SK-N-SH treated with all-trans-retinoic acid at 6 μM for 48 hours (cell line): ENCODE measurements at regions not wholly inside any gene's neighbourhood (a gene's known extent, or its start where the extent isn't known, plus 50 kb on each side); places are given as distances from the start of the nearest gene placed in this dataset.
A peak's percentile ranks its signal among the peaks of the same experiment; 100 is the strongest.

Source experiments
- ATAC-seq: fragments of 200-7000 bp; cut with Tn5 transposase; 3 replicates; pipeline ENCODE4 v1.9.1; 2020; ENCODE audit warnings: mild to moderate bottlenecking, moderate library complexity
- ARNTL ChIP-seq: fragments of 450-650 bp; formaldehyde crosslinking; IDR thresholded peaks from 2 replicates; pipeline ENCODE4 v1.5.0; 2020; ENCODE audit warnings: low read depth, mild to moderate bottlenecking, moderate library complexity, borderline replicate concordance
- BACH2 ChIP-seq: fragments of 250-450 bp; sonication (Bioruptor Pico); IDR thresholded peaks from 2 replicates; pipeline ENCODE4 v1.9.0; 2021; ENCODE audit warnings: mild to moderate bottlenecking, borderline replicate concordance
- CSDC2 ChIP-seq: fragments of 250-450 bp; sonication (Bioruptor Pico); IDR thresholded peaks from 2 replicates; pipeline ENCODE4 v1.5.0; 2020; ENCODE audit warnings: mild to moderate bottlenecking, moderate library complexity
- ESRRG ChIP-seq: fragments of 250-450 bp; sonication (Bioruptor Pico); IDR thresholded peaks from 2 replicates; pipeline ENCODE4 v1.6.1; 2021; ENCODE audit warnings: mild to moderate bottlenecking
- GLIS3 ChIP-seq: fragments of 250-450 bp; sonication (Bioruptor Pico); IDR thresholded peaks from 2 replicates; pipeline ENCODE4 v1.5.0; 2020; ENCODE audit warnings: mild to moderate bottlenecking, moderate library complexity
- ISL1 ChIP-seq: fragments of 250-450 bp; sonication (Bioruptor Pico); IDR thresholded peaks from 2 replicates; pipeline ENCODE4 v2.1.2; 2022; ENCODE audit warnings: mild to moderate bottlenecking, moderate library complexity
- OSR1 ChIP-seq: fragments of 250-450 bp; sonication (Bioruptor Pico); IDR thresholded peaks from 2 replicates; pipeline ENCODE4 v1.8.0; 2022; ENCODE audit warnings: moderate library complexity, mild to moderate bottlenecking, inconsistent platforms
- PATZ1 ChIP-seq: fragments of 250-450 bp; sonication (Bioruptor Pico); IDR thresholded peaks from 2 replicates; pipeline ENCODE4 v1.8.0; 2020; ENCODE audit warnings: mild to moderate bottlenecking, moderate library complexity, borderline replicate concordance
- POU6F1 ChIP-seq: fragments of 250-450 bp; sonication (Bioruptor Pico); IDR thresholded peaks from 2 replicates; pipeline ENCODE4 v1.8.0; 2021; ENCODE audit warnings: low read depth, mild to moderate bottlenecking, moderate library complexity, borderline replicate concordance
- PPARA ChIP-seq: fragments of 250-450 bp; sonication (Bioruptor Pico); IDR thresholded peaks from 2 replicates; pipeline ENCODE4 v1.5.0; 2020; ENCODE audit warnings: mild to moderate bottlenecking, borderline replicate concordance
- RARB ChIP-seq: fragments of 250-450 bp; sonication (Bioruptor Pico); IDR thresholded peaks from 2 replicates; pipeline ENCODE4 v1.8.0; 2021; ENCODE audit warnings: mild to moderate bottlenecking, moderate library complexity
- SNAI2 ChIP-seq: fragments of 250-450 bp; sonication (Bioruptor Pico); IDR thresholded peaks from 2 replicates; pipeline ENCODE4 v1.5.0; 2020; ENCODE audit warnings: mild to moderate bottlenecking, moderate library complexity
- TCF4 ChIP-seq: fragments of 250-450 bp; sonication (Bioruptor Pico); IDR thresholded peaks from 2 replicates; pipeline ENCODE4 v1.8.0; 2021; ENCODE audit warnings: mild to moderate bottlenecking, moderate library complexity, borderline replicate concordance
- TOX ChIP-seq: fragments of 250-450 bp; sonication (Bioruptor Pico); IDR thresholded peaks from 2 replicates; pipeline ENCODE4 v1.8.0; 2021; ENCODE audit warnings: mild to moderate bottlenecking, moderate library complexity, borderline replicate concordance
- ZC3H10 ChIP-seq: fragments of 250-450 bp; sonication (Bioruptor Pico); IDR thresholded peaks from 2 replicates; pipeline ENCODE4 v1.5.1; 2021; ENCODE audit warnings: mild to moderate bottlenecking, moderate library complexity
- ZFP3 ChIP-seq: fragments of 250-450 bp; sonication (Bioruptor Pico); IDR thresholded peaks from 2 replicates; pipeline ENCODE4 v1.5.0; 2020; ENCODE audit warnings: mild to moderate bottlenecking, moderate library complexity
- ZFP30 ChIP-seq: fragments of 450-650 bp; formaldehyde crosslinking; IDR thresholded peaks from 2 replicates; pipeline ENCODE4 v1.5.0; 2022; ENCODE audit warnings: mild to moderate bottlenecking, moderate library complexity
- ZNF565 ChIP-seq: fragments of 450-650 bp; formaldehyde crosslinking; conservative IDR thresholded peaks from 2 replicates; pipeline ENCODE4 v1.5.0; 2020; ENCODE audit warnings: low read depth, mild to moderate bottlenecking, moderate library complexity
- ZNF70 ChIP-seq: fragments of 450-650 bp; formaldehyde crosslinking; IDR thresholded peaks from 2 replicates; pipeline ENCODE4 v1.5.0; 2020; ENCODE audit warnings: mild to moderate bottlenecking, moderate library complexity
- ZNF8 ChIP-seq: fragments of 450-650 bp; formaldehyde crosslinking; IDR thresholded peaks from 2 replicates; pipeline ENCODE4 v1.5.0; 2020; ENCODE audit warnings: mild to moderate bottlenecking, moderate library complexity
- TF ChIP-seq, protein P1 (sequence below): fragments of 250-450 bp; sonication (Bioruptor Pico); IDR thresholded peaks from 2 replicates; pipeline ENCODE4 v1.5.1; 2020; ENCODE audit warnings: low read depth, mild to moderate bottlenecking, moderate library complexity
- TF ChIP-seq, protein P2 (sequence below): fragments of 250-450 bp; sonication (Bioruptor Pico); IDR thresholded peaks from 2 replicates; pipeline ENCODE4 v1.5.0; 2020; ENCODE audit warnings: mild to moderate bottlenecking, moderate library complexity
- TF ChIP-seq, protein P3 (sequence below): fragments of 250-450 bp; sonication (Bioruptor Pico); IDR thresholded peaks from 2 replicates; pipeline ENCODE4 v1.5.1; 2021; ENCODE audit warnings: mild to moderate bottlenecking, moderate library complexity

DNA sequence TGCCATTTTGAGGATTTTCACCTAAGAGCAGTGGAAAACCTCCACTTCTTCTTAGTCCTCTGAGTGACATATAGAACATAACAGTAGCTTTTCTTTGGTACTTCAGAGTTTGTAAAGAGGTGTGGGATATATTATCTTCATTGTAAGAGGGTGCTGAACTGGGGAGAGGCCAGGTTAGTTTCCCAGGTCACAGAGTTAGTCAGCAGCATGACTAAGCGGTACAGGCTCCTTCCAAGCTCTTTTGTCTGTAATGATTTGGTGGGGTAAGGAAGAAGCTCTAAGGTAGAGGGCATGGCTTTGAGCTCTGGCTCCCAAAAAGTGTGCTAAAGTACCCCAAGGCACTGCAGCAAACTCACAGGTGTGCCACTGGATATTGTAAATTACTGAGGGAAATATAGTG lies 325.0 kb upstream of the PLXNA2 start:
- TF ChIP-seq PATZ1 (CRISPR knock-in tag): no peak
- TF ChIP-seq RARB: no peak
- TF ChIP-seq GLIS3 (CRISPR knock-in tag): no peak
- ATAC-seq: no peak

DNA sequence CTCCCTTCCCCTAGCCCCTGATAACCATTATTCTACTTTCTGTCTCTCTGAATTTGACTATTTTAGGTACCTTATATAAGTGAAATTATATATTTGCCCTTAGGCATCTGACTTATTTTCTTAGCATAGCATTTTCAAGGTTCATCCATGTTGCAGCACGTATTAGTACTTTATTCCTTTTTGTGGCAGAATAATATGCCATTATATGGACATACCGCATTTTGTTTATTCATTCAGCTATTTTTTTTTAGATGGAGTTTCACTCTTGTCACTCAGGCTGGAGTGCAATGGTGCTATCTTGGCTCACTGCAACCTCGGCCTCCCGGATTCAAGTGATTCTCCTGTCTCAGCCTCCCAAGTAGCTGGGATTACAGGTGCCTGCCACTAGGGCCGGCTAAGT lies 326.2 kb upstream of the PLXNA2 start:
- no peak for ATAC-seq
- TF ChIP-seq ISL1 (CRISPR knock-in tag): no peak
- TF ChIP-seq TCF4 (CRISPR knock-in tag): no peak
- TF ChIP-seq ZNF70 (CRISPR knock-in tag): no peak
- TF ChIP-seq ZNF8: peak; percentile 93
- TF ChIP-seq ZNF565 (CRISPR knock-in tag): no peak

- ATAC-seq: no peak
- TF ChIP-seq PATZ1 (CRISPR knock-in tag) (no peak), OSR1 (no peak), ARNTL (CRISPR knock-in tag) (no peak), ZFP30 (CRISPR knock-in tag) (no peak), ZFP3 (CRISPR knock-in tag) (no peak), ZNF70 (CRISPR knock-in tag) (no peak), ISL1 (CRISPR knock-in tag) (no peak), CSDC2 (CRISPR knock-in tag) (no peak), TOX (CRISPR knock-in tag) (no peak), ZNF565 (CRISPR knock-in tag) (no peak), PPARA (CRISPR knock-in tag) (no peak), ZNF8 (no peak), SNAI2 (no peak), ESRRG (CRISPR knock-in tag) (no peak), POU6F1 (CRISPR knock-in tag) (no peak), ZC3H10 (no peak), BACH2 (CRISPR knock-in tag) (no peak)
- TF ChIP-seq, protein P1, sequence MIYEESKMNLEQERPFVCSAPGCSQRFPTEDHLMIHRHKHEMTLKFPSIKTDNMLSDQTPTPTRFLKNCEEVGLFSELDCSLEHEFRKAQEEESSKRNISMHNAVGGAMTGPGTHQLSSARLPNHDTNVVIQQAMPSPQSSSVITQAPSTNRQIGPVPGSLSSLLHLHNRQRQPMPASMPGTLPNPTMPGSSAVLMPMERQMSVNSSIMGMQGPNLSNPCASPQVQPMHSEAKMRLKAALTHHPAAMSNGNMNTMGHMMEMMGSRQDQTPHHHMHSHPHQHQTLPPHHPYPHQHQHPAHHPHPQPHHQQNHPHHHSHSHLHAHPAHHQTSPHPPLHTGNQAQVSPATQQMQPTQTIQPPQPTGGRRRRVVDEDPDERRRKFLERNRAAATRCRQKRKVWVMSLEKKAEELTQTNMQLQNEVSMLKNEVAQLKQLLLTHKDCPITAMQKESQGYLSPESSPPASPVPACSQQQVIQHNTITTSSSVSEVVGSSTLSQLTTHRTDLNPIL (CRISPR knock-in tag): no peak
- TF ChIP-seq, protein P2, sequence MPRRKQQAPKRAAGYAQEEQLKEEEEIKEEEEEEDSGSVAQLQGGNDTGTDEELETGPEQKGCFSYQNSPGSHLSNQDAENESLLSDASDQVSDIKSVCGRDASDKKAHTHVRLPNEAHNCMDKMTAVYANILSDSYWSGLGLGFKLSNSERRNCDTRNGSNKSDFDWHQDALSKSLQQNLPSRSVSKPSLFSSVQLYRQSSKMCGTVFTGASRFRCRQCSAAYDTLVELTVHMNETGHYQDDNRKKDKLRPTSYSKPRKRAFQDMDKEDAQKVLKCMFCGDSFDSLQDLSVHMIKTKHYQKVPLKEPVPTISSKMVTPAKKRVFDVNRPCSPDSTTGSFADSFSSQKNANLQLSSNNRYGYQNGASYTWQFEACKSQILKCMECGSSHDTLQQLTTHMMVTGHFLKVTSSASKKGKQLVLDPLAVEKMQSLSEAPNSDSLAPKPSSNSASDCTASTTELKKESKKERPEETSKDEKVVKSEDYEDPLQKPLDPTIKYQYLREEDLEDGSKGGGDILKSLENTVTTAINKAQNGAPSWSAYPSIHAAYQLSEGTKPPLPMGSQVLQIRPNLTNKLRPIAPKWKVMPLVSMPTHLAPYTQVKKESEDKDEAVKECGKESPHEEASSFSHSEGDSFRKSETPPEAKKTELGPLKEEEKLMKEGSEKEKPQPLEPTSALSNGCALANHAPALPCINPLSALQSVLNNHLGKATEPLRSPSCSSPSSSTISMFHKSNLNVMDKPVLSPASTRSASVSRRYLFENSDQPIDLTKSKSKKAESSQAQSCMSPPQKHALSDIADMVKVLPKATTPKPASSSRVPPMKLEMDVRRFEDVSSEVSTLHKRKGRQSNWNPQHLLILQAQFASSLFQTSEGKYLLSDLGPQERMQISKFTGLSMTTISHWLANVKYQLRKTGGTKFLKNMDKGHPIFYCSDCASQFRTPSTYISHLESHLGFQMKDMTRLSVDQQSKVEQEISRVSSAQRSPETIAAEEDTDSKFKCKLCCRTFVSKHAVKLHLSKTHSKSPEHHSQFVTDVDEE: no peak
- TF ChIP-seq, protein P3, sequence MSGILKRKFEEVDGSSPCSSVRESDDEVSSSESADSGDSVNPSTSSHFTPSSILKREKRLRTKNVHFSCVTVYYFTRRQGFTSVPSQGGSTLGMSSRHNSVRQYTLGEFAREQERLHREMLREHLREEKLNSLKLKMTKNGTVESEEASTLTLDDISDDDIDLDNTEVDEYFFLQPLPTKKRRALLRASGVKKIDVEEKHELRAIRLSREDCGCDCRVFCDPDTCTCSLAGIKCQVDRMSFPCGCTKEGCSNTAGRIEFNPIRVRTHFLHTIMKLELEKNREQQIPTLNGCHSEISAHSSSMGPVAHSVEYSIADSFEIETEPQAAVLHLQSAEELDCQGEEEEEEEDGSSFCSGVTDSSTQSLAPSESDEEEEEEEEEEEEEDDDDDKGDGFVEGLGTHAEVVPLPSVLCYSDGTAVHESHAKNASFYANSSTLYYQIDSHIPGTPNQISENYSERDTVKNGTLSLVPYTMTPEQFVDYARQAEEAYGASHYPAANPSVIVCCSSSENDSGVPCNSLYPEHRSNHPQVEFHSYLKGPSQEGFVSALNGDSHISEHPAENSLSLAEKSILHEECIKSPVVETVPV (CRISPR knock-in tag): no peak
These were observed 332.2 kb upstream of the PLXNA2 start for GRCh38 chr1:208576425-208576824.
